Stimulated activated CD4-positive, alpha-beta T cell treated with anti-CD3 and anti-CD28 coated beads, Interleukin-4, amount 100 ng/mL, for 24 hours (primary cell): ENCODE measurements at regions not wholly inside any gene's neighbourhood (a gene's known extent, or its start where the extent isn't known, plus 50 kb on each side); places are given as distances from the start of the nearest gene placed in this dataset.
"Not testable (repeated sequence)": the region's sequence is repeated elsewhere in the genome, so short reads cannot be mapped to it uniquely, and the experiment has no call there.

ENCODE experiments used
- DNase-seq: peaks from one replicate; pipeline ENCODE4 v3.0.0-alpha.2; 2020

- DNase-seq, result no peak
These were observed 63.5 kb upstream of the ZNF746 start for GRCh38 chr7:149561072-149561471.

- no peak for DNase-seq
These were observed 62.1 kb upstream of the ZNF746 start for GRCh38 chr7:149559711-149560110.

GRCh38 chr7:149558149-149558861, 60.7 kb upstream of the ZNF746 start:
- DNase-seq, result no peak

GRCh38 chr7:149556525-149556924, 58.9 kb upstream of the ZNF746 start:
- not testable (repeated sequence) for DNase-seq

DNA sequence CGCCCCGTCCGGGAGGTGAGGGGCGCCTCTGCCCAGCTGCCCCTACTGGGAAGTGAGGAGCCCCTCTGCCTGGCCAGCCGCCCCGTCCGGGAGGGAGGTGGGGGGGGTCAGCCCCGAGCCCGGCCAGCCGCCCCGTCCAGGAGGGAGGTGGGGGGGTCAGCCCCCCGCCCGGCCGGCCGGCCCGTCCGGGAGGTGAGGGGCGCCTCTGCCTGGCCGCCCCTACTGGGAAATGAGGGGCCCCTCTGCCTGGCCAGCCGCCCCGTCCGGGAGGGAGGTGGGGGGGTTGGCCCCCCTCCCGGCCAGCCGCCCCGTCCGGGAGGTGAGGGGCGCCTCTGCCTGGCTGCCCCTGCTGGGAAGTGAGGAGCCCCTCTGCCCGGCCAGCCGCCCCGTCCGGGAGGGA, 57.2 kb upstream of the ZNF746 start:
- not testable (repeated sequence) for DNase-seq

DNA sequence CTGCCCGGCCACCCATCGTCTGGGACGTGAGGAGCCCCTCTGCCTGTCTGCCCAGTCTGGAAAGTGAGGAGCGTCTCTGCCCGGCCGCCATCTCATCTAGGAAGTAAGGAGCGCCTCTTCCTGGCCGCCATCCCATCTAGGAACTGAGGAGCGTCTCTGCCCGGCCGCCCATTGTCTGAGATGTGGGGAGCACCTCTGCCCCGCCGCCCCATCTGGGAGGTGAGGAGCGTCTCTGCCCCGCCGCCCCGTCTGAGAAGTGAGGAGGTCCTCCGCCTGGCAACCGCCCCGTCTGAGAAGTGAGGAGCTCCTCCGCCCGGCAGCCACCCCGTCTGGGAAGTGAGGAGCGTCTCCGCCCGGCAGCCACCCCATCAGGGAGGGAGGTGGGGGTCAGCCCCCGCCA, 56.4 kb upstream of the ZNF746 start:
- DNase-seq, result not testable (repeated sequence)

DNA sequence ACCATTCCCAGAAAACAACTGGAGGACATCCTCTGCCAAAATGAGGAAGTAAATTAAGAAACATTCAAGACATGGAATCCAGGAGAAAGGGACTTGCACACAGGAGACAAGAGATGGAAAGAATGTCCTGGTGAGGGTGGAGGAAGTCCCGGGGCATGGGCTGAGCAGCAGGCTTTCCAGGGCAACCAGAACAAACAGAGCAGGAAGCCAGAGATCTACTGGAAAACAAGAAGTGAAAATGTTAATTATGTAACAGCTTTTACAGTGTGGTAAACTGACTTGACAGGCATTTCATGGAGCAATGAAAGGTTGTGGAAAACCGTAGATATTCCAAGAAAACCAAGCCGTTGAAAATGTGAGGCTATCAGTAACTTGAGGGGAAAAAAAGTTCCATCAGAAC, 55.2 kb upstream of the ZNF746 start:
- no peak for DNase-seq
